Liver (tissue), 7 donors: ENCODE measurements at regions not wholly inside any gene's neighbourhood (a gene's known extent, or its start where the extent isn't known, plus 50 kb on each side); places are given as distances from the start of the nearest gene placed in this dataset.

ENCODE experiments used
- DNase-seq: peaks from one replicate; pipeline ENCODE4 v3.0.0-alpha.2; 2017; ENCODE audit warnings: low spot score
- H3K27ac ChIP-seq, 2 donors: one replicate each; pipeline ENCODE4 v1.7.0; 2013; ENCODE audit warnings: inconsistent platforms in 2 of 2, low read length in 2 of 2, control low read depth in 1 of 2, low read depth in 1 of 2, mild to moderate bottlenecking in 1 of 2
- H3K27me3 ChIP-seq, 4 donors: one replicate each; pipeline versions ENCODE4 v1.6.1 to v1.7.0; 2013; ENCODE audit warnings: low read length in 3 of 4, inconsistent platforms in 1 of 4, mild to moderate bottlenecking in 1 of 4, moderate library complexity in 1 of 4; ENCODE audit not compliant: control insufficient read depth in 4 of 4, insufficient read depth in 4 of 4
- H3K36me3 ChIP-seq, 4 donors: one replicate each; pipeline versions ENCODE4 v1.6.1 to v1.7.0; 2013; ENCODE audit warnings: low read length in 3 of 4, mild to moderate bottlenecking in 3 of 4, low read depth in 1 of 4, moderate library complexity in 1 of 4; ENCODE audit not compliant: control insufficient read depth in 4 of 4, insufficient read depth in 3 of 4
- H3K4me1 ChIP-seq, 4 donors: one replicate each; pipeline versions ENCODE4 v1.6.1 to v1.7.0; 2013; ENCODE audit warnings: low read length in 3 of 4, mild to moderate bottlenecking in 3 of 4, moderate library complexity in 1 of 4; ENCODE audit not compliant: control insufficient read depth in 4 of 4, insufficient read depth in 4 of 4
- H3K4me3 ChIP-seq, 3 donors: one replicate each; pipeline versions ENCODE4 v1.6.1 to v1.7.0; 2013; ENCODE audit warnings: low read length in 3 of 3, control low read depth in 1 of 3, low read depth in 1 of 3, mild to moderate bottlenecking in 1 of 3
- H3K9ac ChIP-seq, 2 donors: one replicate each; pipeline ENCODE4 v1.7.0; 2013; ENCODE audit warnings: low read length in 2 of 2, mild to moderate bottlenecking in 2 of 2, moderate library complexity in 2 of 2, control low read depth in 1 of 2, low read depth in 1 of 2
- H3K9me3 ChIP-seq, 4 donors: one replicate each; pipeline versions ENCODE4 v1.6.1 to v1.7.0; 2013; ENCODE audit warnings: low read length in 3 of 4; ENCODE audit not compliant: control insufficient read depth in 4 of 4
- FOXA1 ChIP-seq: IDR thresholded peaks from 2 replicates; pipeline ENCODE4 v1.6.1; 2016; ENCODE audit warnings: antibody characterized with exemption
- FOXA2 ChIP-seq: IDR thresholded peaks from 2 replicates; pipeline ENCODE4 v1.6.1; 2016; ENCODE audit warnings: antibody characterized with exemption
- HNF4A ChIP-seq, 2 donors: conservative IDR thresholded peaks; 2 replicates each; pipeline ENCODE4 v1.6.1; 2016; ENCODE audit warnings: antibody characterized with exemption in 2 of 2, mild to moderate bottlenecking in 2 of 2
- HNF4G ChIP-seq: IDR thresholded peaks from 2 replicates; pipeline ENCODE4 v1.6.1; 2016; ENCODE audit warnings: antibody characterized with exemption
- JUND ChIP-seq, 2 donors: IDR thresholded peaks; 2 replicates each; pipeline ENCODE4 v1.6.1; 2016; ENCODE audit warnings: antibody characterized with exemption in 2 of 2
- MAX ChIP-seq: IDR thresholded peaks from 2 replicates; pipeline ENCODE4 v1.6.1; 2016; ENCODE audit warnings: antibody characterized with exemption
- NR2F2 ChIP-seq: IDR thresholded peaks from 2 replicates; pipeline ENCODE4 v1.6.1; 2016; ENCODE audit warnings: antibody characterized with exemption
- RAD21 ChIP-seq, 2 donors: IDR thresholded peaks; 2 replicates each; pipeline ENCODE4 v1.6.1; 2016; ENCODE audit warnings: antibody characterized with exemption in 2 of 2, mild to moderate bottlenecking in 2 of 2
- REST ChIP-seq: IDR thresholded peaks from 2 replicates; pipeline ENCODE4 v1.6.1; 2016; ENCODE audit warnings: antibody characterized with exemption, mild to moderate bottlenecking
- SP1 ChIP-seq: IDR thresholded peaks from 2 replicates; pipeline ENCODE4 v1.6.1; 2018; ENCODE audit warnings: antibody characterized with exemption, mild to moderate bottlenecking
- TAF1 ChIP-seq: conservative IDR thresholded peaks from 2 replicates; pipeline ENCODE4 v1.6.1; 2016; ENCODE audit warnings: antibody characterized with exemption, mild to moderate bottlenecking
- YY1 ChIP-seq: IDR thresholded peaks from 2 replicates; pipeline ENCODE4 v1.6.1; 2016; ENCODE audit warnings: antibody characterized with exemption, mild to moderate bottlenecking
- ZBTB33 ChIP-seq: IDR thresholded peaks from 2 replicates; pipeline ENCODE4 v1.6.1; 2016; ENCODE audit warnings: antibody characterized with exemption
- WGBS: extraction: QIAGEN DNeasy Blood & Tissue Kit; methylation state at CpG from one replicate; pipeline ENCODE4 v1.1.7; 2013; 5-methylcytosine and 5-hydroxymethylcytosine counted together
- donor health status: healthy.
- donor health status: healthy.
- donor health status: healthy.
- donor health status: healthy.

GRCh38 chr20:10729785-10730184, 56.0 kb upstream of the JAG1 start:
- TF ChIP-seq HNF4G (no peak), FOXA1 (no peak), HNF4A (conservative IDR thresholded peaks at IDR 0.05) (no peak), REST (no peak), ZBTB33 (no peak), RAD21 (IDR thresholded peaks at IDR 0.05) (no peak), FOXA2 (no peak), SP1 (no peak)
- Histone ChIP-seq H3K4me3 (no peak overlapping the region), H3K9me3 (no peaks in the 10 kb centered on the region), H3K4me1 (no peaks in the 10 kb centered on the region), H3K27me3 (no peaks in the 10 kb centered on the region), H3K27ac (no peak overlapping the region), H3K9ac (no peak overlapping the region), H3K36me3 (peaks cover 0 to 1% (median 0%) of the 10 kb centered on the region in 4 donors)
- DNase-seq = no peak

- WGBS = 92% methylated on average over 1 of the region's 1 CpG
- no peak overlapping the region for H3K4me3 ChIP-seq
- TF ChIP-seq TAF1 = no peak
Observed at GRCh38 chr20:10730629-10731183, 56.9 kb upstream of the JAG1 start.

GRCh38 chr20:10731190-10731965, 57.6 kb upstream of the JAG1 start:
- H3K4me1 ChIP-seq = no peaks in the 10 kb centered on the region
- no peaks in the 10 kb centered on the region for H3K9me3 ChIP-seq
- 82% methylated on average over 6 of the region's 6 CpGs for WGBS
- DNase-seq = no peak
- H3K4me3 ChIP-seq = no peak overlapping the region
- no peak overlapping the region for H3K9ac ChIP-seq
- no peaks in the 10 kb centered on the region for H3K27me3 ChIP-seq
- peaks cover 0 to 1% (median 0%) of the 10 kb centered on the region in 4 donors for H3K36me3 ChIP-seq
- H3K27ac ChIP-seq = no peak overlapping the region
- TF ChIP-seq YY1 (no peak), MAX (no peak), NR2F2 (no peak), HNF4A (conservative IDR thresholded peaks at IDR 0.05) (no peak), RAD21 (IDR thresholded peaks at IDR 0.05) (no peak), JUND (IDR thresholded peaks at IDR 0.05) (no peak), HNF4G (no peak), FOXA1 (no peak)

More at GRCh38 chr20:10730629-10731183, 56.9 kb upstream of the JAG1 start:
- no peaks in the 10 kb centered on the region for H3K27me3 ChIP-seq
- H3K36me3 ChIP-seq = peaks cover 0 to 1% (median 0%) of the 10 kb centered on the region in 4 donors
- no peaks in the 10 kb centered on the region for H3K4me1 ChIP-seq
- H3K9me3 ChIP-seq = no peaks in the 10 kb centered on the region
- DNase-seq = no peak
- no peak overlapping the region for H3K9ac ChIP-seq
- no peak overlapping the region for H3K27ac ChIP-seq
